HG03460 (cell line): ENCODE measurements at regions not wholly inside any gene's neighbourhood (a gene's known extent, or its start where the extent isn't known, plus 50 kb on each side); places are given as distances from the start of the nearest gene placed in this dataset.

Source experiments
- ATAC-seq: cut with Tn5 transposase; IDR thresholded peaks from one replicate; pipeline ENCODE4 v1.9.1; 2021; ENCODE audit not compliant: unreplicated experiment

DNA sequence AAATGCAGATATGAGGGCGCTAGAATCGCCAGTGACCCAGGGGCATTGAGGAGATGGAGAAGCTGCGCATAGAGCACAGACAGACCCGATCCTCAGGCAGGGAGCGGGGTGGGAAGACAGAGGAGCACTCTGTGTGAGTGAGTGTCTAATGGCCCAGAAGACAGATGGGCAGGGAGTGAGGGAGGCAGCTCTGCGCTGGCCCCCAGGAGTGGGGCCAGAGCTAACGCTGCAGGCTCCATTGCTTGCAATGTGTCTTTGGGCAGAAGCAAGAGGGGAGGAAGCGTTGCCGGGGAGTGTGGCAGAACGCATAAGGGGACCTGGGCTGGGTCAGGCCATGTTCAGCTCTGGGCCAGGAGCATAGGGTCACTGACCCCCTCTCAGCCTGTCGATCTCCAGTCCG is 207.0 kb downstream of the TBXT start:
- no peak for ATAC-seq

DNA sequence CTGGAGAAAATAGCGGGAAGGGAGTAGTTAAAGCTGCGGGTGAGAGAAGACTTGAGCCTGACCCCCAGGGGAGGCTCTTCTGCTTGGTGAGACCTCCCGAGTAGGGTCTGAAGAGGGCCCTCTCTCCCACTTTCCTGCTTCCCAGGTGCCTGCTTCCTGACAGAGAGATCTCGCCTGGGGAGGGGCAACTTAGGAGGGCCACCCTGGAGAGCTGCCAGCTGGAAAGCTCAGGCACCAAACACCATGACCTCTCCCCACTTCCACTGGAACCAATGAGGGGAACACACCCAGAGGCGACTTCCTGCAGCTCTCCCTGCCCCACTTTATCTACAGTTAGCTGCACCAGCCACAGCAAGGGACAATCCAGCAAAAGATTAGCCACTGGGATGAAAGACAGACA is 208.0 kb downstream of the TBXT start:
- ATAC-seq: no peak

GRCh38 chr6:165956874-165957273 is 210.8 kb downstream of the TBXT start:
- ATAC-seq: no peak

- ATAC-seq: no peak
Observed at GRCh38 chr6:165952514-165952913, 215.1 kb downstream of the TBXT start.

- no peak for ATAC-seq
Observed at GRCh38 chr6:165950316-165950715, 217.3 kb downstream of the TBXT start.

- no peak for ATAC-seq
Observed at GRCh38 chr6:165949324-165949723, 218.3 kb downstream of the TBXT start.

DNA sequence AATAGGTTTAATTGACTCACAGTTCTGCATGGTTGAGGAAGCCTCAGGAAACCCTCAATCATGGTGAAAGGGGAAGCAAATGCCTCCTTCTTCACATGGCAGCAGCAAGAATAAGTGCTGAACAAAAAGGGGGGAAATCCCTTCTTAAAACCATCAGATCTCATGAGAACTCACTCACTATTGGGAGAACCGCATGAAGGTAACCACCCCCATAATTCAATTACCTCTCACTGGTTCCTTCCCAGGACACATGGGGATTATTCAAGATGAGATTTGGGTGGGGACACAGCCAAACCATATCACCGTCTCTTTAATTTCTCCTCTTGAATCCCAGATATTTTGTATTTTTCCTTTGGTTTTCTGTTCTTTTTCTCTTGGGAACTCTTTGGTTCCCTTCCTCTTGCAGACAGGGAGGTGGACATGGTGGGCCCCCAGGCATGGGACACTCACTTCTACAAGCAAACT is 223.6 kb downstream of the TBXT start:
- ATAC-seq: no peak

- ATAC-seq: no peak
Observed at GRCh38 chr6:165941786-165942185, 225.9 kb downstream of the TBXT start.

DNA sequence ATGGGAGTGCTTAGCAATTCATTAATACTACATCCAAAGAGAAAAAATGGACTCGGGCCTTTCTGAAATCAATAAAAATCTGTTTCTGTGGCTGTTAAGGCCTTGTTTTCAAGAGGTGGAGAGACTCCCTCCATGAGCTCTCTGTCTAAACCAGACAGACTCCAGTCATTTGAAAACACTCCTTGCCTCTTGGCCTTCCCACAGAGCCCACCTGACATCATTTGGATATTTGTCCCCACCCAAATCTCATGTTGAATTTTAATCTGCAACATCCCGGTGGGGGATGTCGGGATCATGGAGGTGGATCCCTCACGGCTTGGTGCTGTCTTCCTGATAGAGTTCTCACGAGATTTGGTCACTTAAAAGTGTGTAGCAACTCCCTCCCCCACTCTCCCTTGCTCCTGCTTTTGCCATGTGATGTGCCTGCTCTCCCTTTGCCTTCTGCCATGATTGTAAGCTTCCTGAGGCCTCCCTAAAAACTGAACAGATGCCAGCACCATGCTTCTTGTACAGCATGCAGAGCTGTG is 226.3 kb downstream of the TBXT start:
- ATAC-seq: no peak

GRCh38 chr6:165940366-165940765 is 227.3 kb downstream of the TBXT start:
- ATAC-seq: no peak

GRCh38 chr6:165939601-165940290 is 227.9 kb downstream of the TBXT start:
- no peak for ATAC-seq

DNA sequence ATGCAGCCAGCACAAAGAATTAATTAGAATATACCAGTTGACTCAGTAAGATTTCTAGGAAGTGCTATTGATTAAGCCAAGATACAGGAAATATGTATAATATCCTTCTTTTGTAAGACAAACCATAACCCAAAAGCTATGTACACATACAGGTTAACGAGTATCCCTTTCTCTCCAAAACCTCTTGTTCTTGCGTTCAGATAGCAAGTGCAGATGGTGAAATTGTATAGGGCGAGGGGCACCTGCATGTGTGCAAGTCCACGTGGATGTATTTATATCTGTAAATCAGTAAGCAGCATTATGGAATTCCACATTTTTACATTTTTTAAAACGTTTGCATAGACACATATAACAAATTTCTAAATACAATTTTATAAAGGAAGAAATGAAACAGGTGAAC is 228.6 kb downstream of the TBXT start:
- ATAC-seq: no peak

GRCh38 chr6:165937564-165938358 is 229.9 kb downstream of the TBXT start:
- ATAC-seq: no peak

GRCh38 chr6:165936660-165937059 is 231.0 kb downstream of the TBXT start:
- no peak for ATAC-seq

- no peak for ATAC-seq
Observed at GRCh38 chr6:165936096-165936495, 231.6 kb downstream of the TBXT start.

DNA sequence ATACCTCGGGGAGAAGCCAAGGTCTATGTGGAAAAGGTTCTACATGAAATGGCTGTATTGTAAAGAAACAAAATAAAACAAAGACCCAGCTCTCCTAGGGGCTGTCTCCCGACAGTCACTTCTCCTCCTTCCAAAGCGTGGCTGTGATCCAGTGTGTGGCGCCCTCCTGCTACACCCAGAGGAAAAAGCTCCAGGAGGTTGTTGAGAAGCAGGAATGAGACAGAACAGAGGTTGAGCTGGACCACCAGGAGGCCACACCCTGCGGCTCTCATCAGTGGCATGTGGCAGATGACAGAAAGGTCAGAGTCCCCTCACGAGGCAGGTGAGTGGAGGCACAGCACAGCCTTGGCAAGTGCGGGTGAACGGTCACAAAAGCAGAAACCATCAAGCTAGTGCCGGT is 236.0 kb downstream of the TBXT start:
- ATAC-seq: no peak

- ATAC-seq: no peak
Observed at GRCh38 chr6:165930668-165931214, 236.9 kb downstream of the TBXT start.

GRCh38 chr6:165929607-165930006 is 238.0 kb downstream of the TBXT start:
- ATAC-seq: no peak

DNA sequence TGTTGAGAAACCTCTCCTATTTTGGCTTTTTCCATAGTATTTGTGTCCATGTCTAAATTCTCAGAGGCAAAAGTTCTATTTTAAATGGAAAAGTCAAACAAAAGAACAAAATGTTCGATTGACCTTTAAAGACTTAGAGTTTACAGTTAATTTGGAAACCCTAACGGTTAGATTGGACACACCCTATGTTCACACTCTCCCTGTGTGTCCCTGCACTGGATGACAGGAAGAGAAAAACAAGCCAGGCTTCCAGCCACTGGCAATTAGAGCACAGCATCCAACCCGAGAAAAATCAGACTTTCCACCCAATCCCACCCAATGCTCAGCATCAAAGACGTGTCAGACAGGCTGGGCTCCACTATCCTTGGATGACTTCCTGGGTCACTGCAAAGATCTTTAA is 241.3 kb downstream of the TBXT start:
- ATAC-seq: no peak

DNA sequence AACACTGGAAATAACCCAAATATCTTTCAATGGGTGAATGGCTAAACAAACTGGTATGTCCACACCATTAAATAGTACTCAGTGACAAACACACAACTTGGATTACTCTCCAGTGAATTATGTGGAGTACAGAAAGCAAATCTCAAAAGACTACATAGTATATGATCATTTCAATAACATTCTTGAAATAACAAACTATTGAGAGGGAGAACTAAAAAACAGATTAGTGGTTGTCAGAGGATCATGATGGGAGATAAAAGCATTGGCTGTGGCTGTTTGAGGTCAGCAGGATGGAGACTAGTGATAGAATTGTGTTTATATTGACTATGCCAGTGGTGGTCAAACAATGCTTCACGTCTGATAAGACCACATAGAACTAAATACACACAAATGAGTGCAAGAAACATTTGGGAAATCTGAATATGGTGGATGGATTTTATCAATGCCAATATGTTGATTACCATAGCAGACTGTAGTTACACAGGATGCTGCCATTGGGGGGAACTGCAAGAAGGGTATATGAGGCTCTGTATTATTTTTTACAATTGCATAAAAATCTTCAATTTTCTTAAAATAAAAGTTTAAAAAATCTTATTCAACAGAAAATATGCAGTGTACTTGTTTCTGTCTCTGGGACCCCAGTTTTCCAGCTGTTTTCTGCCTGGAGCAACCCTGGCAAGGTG is 242.0 kb downstream of the TBXT start:
- ATAC-seq: no peak

GRCh38 chr6:165922309-165922794 is 245.3 kb downstream of the TBXT start:
- no peak for ATAC-seq
